PC-3 (cell line): ENCODE measurements at regions not wholly inside any gene's neighbourhood (a gene's known extent, or its start where the extent isn't known, plus 50 kb on each side); places are given as distances from the start of the nearest gene placed in this dataset.

Experiments used
- ATAC-seq: fragments of 200-7000 bp; cut with Tn5 transposase; 2 replicates; pipeline ENCODE4 v1.9.1; 2020; ENCODE audit warnings: mild to moderate bottlenecking, moderate library complexity
- BruUV-seq: library from RNA; stranded (reverse); fragments of 400-500 nt; replicated peaks from 2 replicates; lab custom pipeline; 2021; lab: Mats Ljungman, UMichigan
- CTCF ChIA-PET: fragments of 300-600 bp; sonication (Branson Sonifier 250); formaldehyde crosslinking; loops from one replicate; lab custom pipeline; 2022; ENCODE audit warnings: antibody characterized with exemption; lab: Charles Lee
- POLR2A ChIA-PET: fragments of 300-600 bp; sonication (Branson Sonifier 250); formaldehyde crosslinking; loops from one replicate; lab custom pipeline; 2022; ENCODE audit warnings: antibody characterized with exemption; ENCODE audit not compliant: unreplicated experiment; lab: Charles Lee
- DNase-seq: peaks from one replicate; pipeline ENCODE4 v3.0.0-alpha.2; 2015
- H2AFZ ChIP-seq: fragments of 300-600 bp; sonication (generic); 2 replicates; pipeline ENCODE4 v1.6.0; 2016; ENCODE audit warnings: antibody characterized with exemption, low read length
- H3F3A ChIP-seq: fragments of 300-600 bp; sonication (generic); one replicate; pipeline ENCODE4 v1.6.0; 2017; ENCODE audit warnings: antibody characterized with exemption, low read length, control low read depth, mild to moderate bottlenecking; ENCODE audit not compliant: unreplicated experiment
- H3K27ac ChIP-seq: fragments of 300-600 bp; sonication (generic); 2 replicates; pipeline ENCODE4 v1.5.1; 2016; ENCODE audit warnings: mild to moderate bottlenecking, low read length
- H3K27me3 ChIP-seq: fragments of 300-600 bp; sonication (generic); 2 replicates; pipeline ENCODE4 v1.6.1; 2016; ENCODE audit warnings: low read length, mixed read lengths
- H3K36me3 ChIP-seq: fragments of 300-600 bp; sonication (generic); 2 replicates; pipeline ENCODE4 v1.6.1; 2016; ENCODE audit warnings: low read depth, mixed run types, low read length, mixed read lengths
- H3K4me1 ChIP-seq: fragments of 300-600 bp; sonication (generic); 2 replicates; pipeline ENCODE4 v1.5.1; 2016; ENCODE audit warnings: low read length; ENCODE audit not compliant: insufficient read depth
- H3K4me2 ChIP-seq: fragments of 300-600 bp; sonication (generic); 2 replicates; pipeline ENCODE4 v1.6.0; 2016; ENCODE audit warnings: low read length
- H3K4me3 ChIP-seq: fragments of 300-600 bp; sonication (generic); 2 replicates; pipeline ENCODE4 v1.5.1; 2016; ENCODE audit warnings: mild to moderate bottlenecking, low read length, mixed read lengths
- H3K79me2 ChIP-seq: fragments of 300-600 bp; sonication (generic); 2 replicates; pipeline ENCODE4 v1.6.1; 2017; ENCODE audit warnings: low read length, mixed read lengths
- H3K9ac ChIP-seq: fragments of 300-600 bp; sonication (generic); 2 replicates; pipeline ENCODE4 v1.6.0; 2016; ENCODE audit warnings: mild to moderate bottlenecking, low read length
- H3K9me2 ChIP-seq: fragments of 300-600 bp; sonication (generic); replicated peaks from 2 replicates; pipeline ENCODE4 v1.6.1; 2016; ENCODE audit warnings: mixed run types, low read length, mixed read lengths
- H3K9me3 ChIP-seq: fragments of 300-600 bp; sonication (generic); 2 replicates; pipeline ENCODE4 v1.6.1; 2016; ENCODE audit warnings: low read length, mixed read lengths
- H4K20me1 ChIP-seq: fragments of 300-600 bp; sonication (generic); 2 replicates; pipeline ENCODE4 v1.6.1; 2016; ENCODE audit warnings: low read length, mixed read lengths
- CTCF ChIP-seq: fragments of 300-600 bp; sonication (generic); conservative IDR thresholded peaks from 2 replicates; pipeline ENCODE4 v1.5.1; 2017; ENCODE audit warnings: antibody characterized with exemption, low read depth, mild to moderate bottlenecking, low read length
- EZH2 ChIP-seq: fragments of 300-600 bp; sonication (generic); IDR thresholded peaks from one replicate; pipeline ENCODE4 v1.6.1; 2017; ENCODE audit warnings: antibody characterized with exemption, mild to moderate bottlenecking, low read length; ENCODE audit not compliant: unreplicated experiment
- EZH2phosphoT487 ChIP-seq: fragments of 300-600 bp; sonication (generic); IDR thresholded peaks from 2 replicates; pipeline ENCODE4 v1.6.1; 2018; ENCODE audit warnings: mild to moderate bottlenecking, antibody characterized with exemption, low read length, borderline replicate concordance
- intact Hi-C: fragments of 100-400 bp; cut with micrococcal nuclease; formaldehyde crosslinking; loops from 2 replicates; pipeline ENCODE4 v1.9.0; 2023

DNA sequence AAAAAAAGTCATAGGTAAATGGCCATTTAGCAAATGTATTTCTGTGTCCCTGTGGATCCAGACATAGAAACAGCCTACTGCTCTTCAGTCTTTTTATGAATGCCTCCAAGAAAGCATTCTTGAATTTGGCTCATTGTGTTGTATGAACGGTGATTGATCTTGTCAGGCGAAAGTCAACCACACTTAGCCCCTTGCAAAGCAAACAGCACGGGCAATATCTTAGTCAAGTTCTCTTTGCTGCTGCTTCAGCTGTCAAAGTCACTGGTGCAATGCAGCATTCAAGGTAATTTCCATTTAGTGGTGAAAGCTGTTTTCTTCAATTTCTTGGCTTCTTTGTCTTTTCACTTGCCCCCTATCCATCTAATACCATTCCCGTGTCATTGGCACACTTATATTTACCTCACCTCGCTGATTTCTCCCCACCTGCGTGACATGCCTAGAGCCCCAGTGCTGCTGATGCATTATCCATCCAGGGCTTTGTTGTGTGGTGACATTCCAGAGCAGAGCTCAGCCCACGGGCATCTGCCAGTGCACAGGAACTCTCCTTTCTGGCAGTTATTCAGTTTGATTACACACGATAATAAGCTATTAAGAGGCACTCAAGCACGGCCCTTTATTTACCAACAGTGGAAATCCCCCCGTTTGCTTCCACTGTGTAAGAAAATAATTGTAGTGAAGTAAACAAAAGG is 362.3 kb upstream of the NOVA1 start:
- H4K20me1 ChIP-seq = no peaks in the 10 kb centered on the region
- H3K27me3 ChIP-seq = no peaks in the 10 kb centered on the region; the same call in 1 of the 2 replicates
- no peaks in the 10 kb centered on the region for H3K36me3 ChIP-seq
- POLR2A ChIA-PET = interaction anchor here (0.6 kb wide), 1 partner anchor 35 kb away, joined by 3 read pairs; no protein-coding TSS in a partner anchor
- CTCF ChIA-PET = no interaction called here
- no peak overlapping the region for H2AFZ ChIP-seq
- H3K9ac ChIP-seq = no peak overlapping the region
- TF ChIP-seq CTCF (no peak), EZH2phosphoT487 (no peak), EZH2 (no peak)
- H3K4me3 ChIP-seq = no peak overlapping the region
- H3K27ac ChIP-seq = no peak overlapping the region
- no peaks in the 10 kb centered on the region for H3K9me2 ChIP-seq
- no peak for ATAC-seq
- no peak overlapping the region for H3K4me2 ChIP-seq
- H3K9me3 ChIP-seq = no peaks in the 10 kb centered on the region
- no peaks in the 10 kb centered on the region for H3F3A ChIP-seq
- DNase-seq = no peak
- no TSS peak for BruUV-seq
- H3K79me2 ChIP-seq = no peaks in the 10 kb centered on the region
- no peaks in the 10 kb centered on the region for H3K4me1 ChIP-seq
- intact Hi-C loops = no loop called here

GRCh38 chr14:26963711-26964110 is 365.9 kb upstream of the NOVA1 start:
- ChIA-PET POLR2A (no interaction called here), CTCF (interaction anchor here (0.6 kb wide), 1 partner anchor 53 kb away, joined by 4 read pairs; no protein-coding TSS in a partner anchor)
- Histone ChIP-seq H3K9ac (no peak overlapping the region), H3K9me2 (no peaks in the 10 kb centered on the region), H3K9me3 (no peaks in the 10 kb centered on the region), H3F3A (no peaks in the 10 kb centered on the region), H3K4me1 (no peaks in the 10 kb centered on the region), H3K4me3 (no peak overlapping the region), H3K4me2 (no peak overlapping the region), H2AFZ (no peak overlapping the region), H3K27me3 (no peaks in the 10 kb centered on the region; the same call in 1 of the 2 replicates), H3K27ac (no peak overlapping the region), H4K20me1 (no peaks in the 10 kb centered on the region), H3K36me3 (no peaks in the 10 kb centered on the region), H3K79me2 (no peaks in the 10 kb centered on the region)
- intact Hi-C loops = no loop called here
- peak; percentile 6 for DNase-seq
- TF ChIP-seq EZH2 (no peak), EZH2phosphoT487 (no peak), CTCF (no peak)
- no peak for ATAC-seq
- BruUV-seq = no TSS peak

DNA sequence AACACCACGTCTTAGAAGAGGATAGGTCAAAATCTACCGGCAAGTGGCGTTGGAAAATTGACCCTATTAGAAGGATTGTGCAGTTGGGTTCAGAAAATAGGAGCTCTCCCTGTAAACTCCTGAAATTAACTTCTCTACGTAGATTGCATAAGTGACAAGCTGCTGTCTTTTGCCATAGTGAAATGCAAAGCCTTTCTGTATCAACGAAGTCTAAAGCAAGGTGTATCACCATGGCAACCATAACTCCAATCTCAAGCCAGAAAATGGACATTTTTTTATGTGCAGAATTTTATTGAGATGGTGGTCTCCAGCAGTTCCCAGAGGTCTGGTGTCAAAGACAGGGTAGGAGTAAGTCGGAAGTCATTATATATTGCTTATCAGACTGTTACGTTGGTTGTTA is 367.7 kb upstream of the NOVA1 start:
- TF ChIP-seq CTCF (no peak), EZH2 (no peak), EZH2phosphoT487 (no peak)
- ATAC-seq = no peak
- Histone ChIP-seq H3K4me3 (no peak overlapping the region), H3K27me3 (no peaks in the 10 kb centered on the region), H3K79me2 (no peaks in the 10 kb centered on the region), H4K20me1 (no peaks in the 10 kb centered on the region), H3K4me2 (no peak overlapping the region), H3F3A (no peaks in the 10 kb centered on the region), H3K9ac (no peak overlapping the region), H3K27ac (no peak overlapping the region), H3K9me2 (no peaks in the 10 kb centered on the region), H3K4me1 (no peaks in the 10 kb centered on the region), H3K36me3 (no peaks in the 10 kb centered on the region), H3K9me3 (no peaks in the 10 kb centered on the region), H2AFZ (no peak overlapping the region)
- ChIA-PET POLR2A (no interaction called here), CTCF (no interaction called here)
- no TSS peak for BruUV-seq
- no peak for DNase-seq
- intact Hi-C loops = no loop called here
